ENCODE measurements at regions not wholly inside any gene's neighbourhood (a gene's known extent, or its start where the extent isn't known, plus 50 kb on each side); places are given as distances from the start of the nearest gene placed in this dataset.

GRCh38 chr14:101220921-101221510, 317.5 kb upstream of the RTL1 start:
- no peak for DNase-seq

- no peak for DNase-seq
These were observed 318.1 kb upstream of the RTL1 start for GRCh38 chr14:101221549-101222160.

DNA sequence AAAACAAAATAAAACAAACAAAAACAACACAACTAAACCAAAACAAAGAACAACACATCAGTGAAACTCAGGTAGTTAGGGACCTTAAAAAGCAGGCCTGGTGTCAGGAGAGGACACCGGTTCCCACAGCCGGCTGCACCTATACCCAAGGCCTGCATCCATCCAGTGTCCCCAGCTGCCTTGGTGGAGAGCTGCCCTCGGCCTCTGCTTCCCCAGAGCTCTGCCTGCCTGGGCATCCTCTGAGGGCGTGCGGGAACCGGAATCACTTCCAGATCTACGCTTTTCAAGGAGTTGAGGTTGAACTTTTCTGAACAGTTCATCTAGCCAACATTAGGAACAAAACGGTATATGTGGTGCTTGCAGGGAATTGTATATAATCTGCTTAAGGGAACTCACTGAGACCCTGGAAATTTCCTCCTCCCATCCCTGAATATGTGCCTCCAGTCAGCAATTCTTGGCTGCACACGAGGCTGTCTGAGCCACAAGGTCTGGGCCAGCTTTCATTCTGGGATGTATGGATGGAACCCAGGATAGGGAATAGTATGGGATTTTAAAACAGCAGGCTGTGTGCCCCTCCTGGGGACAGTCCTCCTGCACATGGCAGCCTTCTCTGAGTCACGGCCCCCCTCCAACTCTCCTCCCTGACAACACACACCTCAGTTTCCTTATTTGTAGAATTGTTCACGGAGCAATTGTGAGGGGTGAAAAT, 319.0 kb upstream of the RTL1 start:
- DNase-seq = no peak

GRCh38 chr14:101223127-101223526, 319.6 kb upstream of the RTL1 start:
- DNase-seq = no peak

DNA sequence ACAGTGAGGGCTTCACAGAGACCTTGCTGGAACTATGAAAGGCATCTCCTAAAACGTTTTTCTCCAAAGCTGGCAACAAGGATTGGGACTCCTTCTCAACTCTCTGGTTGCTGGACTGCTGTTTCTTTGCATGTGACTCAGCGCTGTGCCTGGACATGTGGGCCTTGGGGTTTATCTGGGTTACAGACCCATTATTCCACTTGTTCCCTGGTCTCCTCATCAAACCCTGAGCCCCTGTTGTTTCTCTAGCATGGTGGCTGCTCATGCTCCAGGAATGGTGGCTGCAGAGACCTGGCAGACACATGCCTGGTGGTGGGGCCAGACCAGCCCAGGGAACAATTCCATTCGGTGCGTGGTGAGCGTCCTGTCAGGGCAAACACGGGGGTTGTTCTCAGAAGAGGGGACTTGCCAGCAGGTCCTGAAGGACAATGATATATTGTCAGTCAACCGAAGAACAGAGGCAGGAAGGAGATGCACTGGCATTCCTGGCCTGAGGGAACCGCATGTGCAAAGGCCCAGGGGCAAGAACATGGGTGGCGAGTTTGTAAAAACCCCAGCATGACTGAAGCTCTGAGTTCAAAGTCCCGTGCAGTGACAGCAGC, 320.1 kb upstream of the RTL1 start:
- DNase-seq = no peak

GRCh38 chr14:101224356-101225156, 321.0 kb upstream of the RTL1 start:
- DNase-seq = no peak

- no peak for DNase-seq
These were observed 321.9 kb upstream of the RTL1 start for GRCh38 chr14:101225157-101226152.

GRCh38 chr14:101226265-101226602, 322.7 kb upstream of the RTL1 start:
- no peak for DNase-seq

- no peak for DNase-seq
These were observed 323.3 kb upstream of the RTL1 start for GRCh38 chr14:101226603-101227425.

GRCh38 chr14:101227611-101228594, 324.4 kb upstream of the RTL1 start:
- DNase-seq = no peak

DNA sequence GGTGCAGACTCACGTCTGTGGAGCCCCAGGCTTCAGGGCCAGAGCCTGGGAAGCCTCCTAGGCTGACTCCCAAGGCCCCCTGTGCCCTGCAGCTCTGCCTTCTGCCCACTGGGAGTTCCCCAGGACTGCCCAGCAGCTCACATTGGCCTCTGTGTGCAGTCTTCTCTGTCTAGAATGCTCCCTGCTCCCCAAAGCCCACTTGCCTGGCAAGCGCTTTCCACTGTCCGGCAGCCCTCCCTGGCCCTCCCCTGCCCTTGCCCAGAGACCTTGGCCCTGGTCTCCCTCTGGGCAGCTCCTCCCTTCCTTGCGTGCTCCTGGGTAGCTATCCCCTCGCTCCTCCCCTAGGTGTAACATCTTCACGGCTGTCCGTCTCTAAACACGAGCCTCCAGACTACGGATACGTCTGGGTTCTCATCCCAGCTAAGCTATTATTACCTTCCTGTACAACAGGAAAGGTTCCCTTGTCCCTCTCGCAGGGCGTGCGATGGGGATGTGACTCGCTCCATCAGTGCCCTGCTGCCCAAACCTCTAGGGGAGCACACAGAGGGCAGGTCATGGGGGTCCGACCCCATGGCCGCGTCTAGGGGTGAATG, 325.5 kb upstream of the RTL1 start:
- DNase-seq = no peak

DNA sequence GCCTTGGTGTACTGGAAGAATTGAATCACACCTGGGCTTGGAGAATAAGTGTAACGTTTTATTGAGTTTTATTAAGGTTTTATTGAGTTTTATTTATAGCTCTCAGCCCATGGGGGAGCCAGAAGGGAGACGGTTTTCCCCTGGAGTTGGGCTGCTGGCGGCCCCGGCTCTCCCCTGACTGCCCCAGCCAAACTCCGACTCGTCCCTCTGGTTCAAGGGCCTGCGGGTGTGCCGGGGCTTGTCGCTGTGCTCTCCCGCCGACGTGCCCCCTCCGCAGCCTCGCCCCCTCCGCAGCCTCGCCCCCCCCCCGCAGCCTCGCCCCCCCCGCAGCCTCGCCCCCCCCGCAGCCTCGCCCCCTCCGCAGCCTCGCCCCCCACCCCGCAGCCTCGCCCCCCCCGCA, 326.1 kb upstream of the RTL1 start:
- DNase-seq = no peak

DNA sequence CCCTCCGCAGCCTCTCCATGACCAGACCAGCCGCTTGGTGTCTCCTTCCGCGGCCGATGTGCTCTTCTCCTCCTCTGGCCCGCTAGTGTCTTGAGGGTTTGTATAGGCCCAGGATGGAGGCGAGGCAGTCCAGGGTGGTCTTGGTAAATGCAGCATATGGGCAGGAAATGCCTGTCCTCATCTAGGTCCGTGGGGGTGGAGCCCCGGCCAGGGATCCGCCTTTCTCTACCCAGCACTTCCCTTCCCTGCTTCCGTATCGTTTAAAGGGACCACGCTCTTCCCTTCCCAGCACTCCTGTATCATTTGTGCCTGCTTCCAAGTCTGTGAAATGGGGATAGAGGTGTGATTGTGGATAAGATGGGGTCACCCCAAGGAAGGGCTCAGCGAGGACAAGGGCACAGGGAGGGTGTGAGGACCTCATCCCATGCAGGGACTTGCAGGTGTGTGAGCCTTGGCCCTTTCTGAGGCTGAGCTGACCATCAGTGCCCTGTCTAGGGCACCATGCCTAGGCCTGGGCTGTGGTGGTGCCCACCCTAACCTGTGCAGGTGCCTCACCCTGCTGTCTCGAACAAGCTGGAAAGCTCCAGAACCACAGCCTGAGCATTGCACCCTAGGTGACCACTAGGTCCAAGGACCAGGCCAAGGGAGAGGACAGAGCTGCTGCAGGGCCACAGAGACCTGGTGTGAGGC, 326.8 kb upstream of the RTL1 start:
- no peak for DNase-seq

DNA sequence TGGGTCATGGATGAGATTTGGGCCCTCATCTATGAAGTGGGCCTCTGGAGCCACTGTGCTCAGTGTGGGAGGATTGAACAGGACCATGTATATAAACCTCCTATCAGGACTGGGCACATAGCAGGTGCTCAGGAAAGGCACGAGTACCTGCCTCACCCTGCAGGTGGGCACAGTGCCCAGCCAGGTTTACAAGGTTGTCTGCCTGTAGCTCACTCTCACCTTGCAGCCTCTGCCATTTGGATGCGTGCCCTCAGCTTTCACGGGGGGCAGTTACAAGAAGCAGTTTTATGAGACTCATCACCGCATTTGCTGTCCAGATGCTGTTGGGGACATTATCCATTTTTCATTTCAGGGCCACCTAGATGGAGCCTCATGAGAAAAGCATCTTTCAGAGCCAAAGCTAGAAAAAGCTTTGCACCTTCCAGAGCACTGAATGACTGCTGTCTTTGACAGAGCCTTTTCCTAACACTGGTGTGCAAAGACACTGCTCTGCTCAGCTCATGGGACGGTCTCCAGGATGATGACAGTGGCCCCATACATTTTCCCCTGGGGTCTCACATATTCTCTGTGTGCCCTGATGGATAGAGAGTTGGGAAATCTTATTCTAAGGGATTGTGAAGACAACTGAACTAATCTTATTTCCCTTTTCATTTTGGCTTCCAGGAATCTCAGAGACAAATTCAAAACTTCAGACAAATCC, 327.5 kb upstream of the RTL1 start:
- DNase-seq = no peak

DNA sequence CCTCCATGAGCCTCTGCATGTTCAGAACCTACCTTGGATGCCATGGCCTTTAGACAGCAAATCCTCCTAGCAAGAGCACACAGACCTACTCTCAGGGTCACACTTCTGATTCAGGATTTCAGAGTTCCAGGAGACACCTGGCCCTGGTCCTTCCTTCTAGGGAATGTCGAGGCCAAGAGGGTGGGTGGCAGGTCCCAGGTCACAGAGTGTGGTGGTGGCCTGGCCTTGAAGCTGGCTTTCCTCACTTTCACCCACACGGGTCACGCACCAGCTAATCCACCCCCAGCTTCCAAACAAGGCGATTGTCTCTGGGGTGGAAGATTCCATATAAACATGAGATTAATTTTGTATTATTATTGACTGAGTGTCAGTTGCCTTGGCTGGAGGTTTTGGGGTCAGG, 328.3 kb upstream of the RTL1 start:
- DNase-seq = no peak

DNA sequence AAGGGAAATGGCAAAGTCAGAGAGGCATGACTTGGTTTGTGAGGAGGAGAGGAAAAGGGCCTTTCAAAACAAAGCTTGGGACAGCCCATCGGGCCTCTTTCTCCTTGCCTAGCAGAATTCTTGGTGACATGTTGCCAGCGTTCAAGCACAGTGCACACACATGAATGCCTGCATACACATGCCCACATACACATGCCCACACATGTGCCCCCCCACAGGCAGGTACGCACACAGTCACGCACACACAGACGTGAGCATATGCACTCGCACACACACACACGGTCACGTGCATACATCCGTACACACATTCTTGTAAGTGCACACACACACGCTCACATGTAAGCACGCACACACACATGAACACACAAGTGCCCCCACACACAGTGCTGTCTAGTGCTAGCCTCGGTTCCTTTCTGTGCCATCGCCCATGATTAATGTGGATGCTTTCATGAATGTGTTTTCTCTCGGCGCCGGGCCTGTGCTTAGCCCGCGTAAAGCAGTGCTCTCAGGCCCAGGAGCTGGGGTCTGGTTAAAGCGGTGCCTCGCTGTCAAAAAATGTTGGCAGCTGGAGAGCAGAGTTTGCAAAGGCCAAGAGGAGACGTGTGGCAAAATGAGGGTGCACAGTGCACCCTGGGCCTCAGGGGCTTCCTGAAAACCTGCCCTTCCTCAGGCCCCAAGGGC, 328.8 kb upstream of the DIO3 start:
- no peak for DNase-seq

DNA sequence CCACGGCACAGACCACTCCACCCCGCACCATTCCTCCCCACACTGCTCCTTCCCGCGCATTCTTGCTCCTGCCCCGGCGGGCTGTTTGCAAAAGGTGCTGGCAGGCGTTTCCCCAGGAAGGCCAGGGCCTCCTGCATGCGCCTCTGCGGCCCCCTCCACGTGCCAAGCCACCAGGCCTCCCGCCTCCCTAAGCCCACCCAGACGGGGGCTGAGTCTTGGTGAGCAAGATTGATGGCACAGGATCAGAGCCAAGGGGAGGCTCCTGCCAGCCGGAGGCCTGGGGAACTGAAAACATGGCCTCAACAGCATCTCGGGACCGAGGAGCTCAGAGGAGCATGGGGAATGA, 328.3 kb upstream of the DIO3 start:
- no peak for DNase-seq

- DNase-seq = no peak
These were observed 327.9 kb upstream of the DIO3 start for GRCh38 chr14:101233391-101233790.

Measured in activated naive CD4-positive, alpha-beta T cell treated with anti-CD3 and anti-CD28 coated beads, Interleukin-2, amount 50 U/mL, for 16 hours (primary cell).